ENCODE measurements at regions not wholly inside any gene's neighbourhood (a gene's known extent, or its start where the extent isn't known, plus 50 kb on each side); places are given as distances from the start of the nearest gene placed in this dataset.

- Histone ChIP-seq H4K8ac (ENCODE audit: low read depth, low read length) (no peak overlapping the region), H3K4me1 (ENCODE audit: control insufficient read depth in 1 of 2, insufficient read depth in 2 of 2, low read length in 2 of 2) (no peaks in the 10 kb centered on the region), H3K79me2 (ENCODE audit: control insufficient read depth, insufficient read depth, low read length, poor library complexity) (no peaks in the 10 kb centered on the region), H3K36me3 (ENCODE audit: control insufficient read depth in 1 of 2, insufficient read depth in 2 of 2, low read length in 2 of 2) (no peaks in the 10 kb centered on the region), H3K9ac (ENCODE audit: low read length) (no peak overlapping the region), H2BK120ac (ENCODE audit: insufficient read depth, low read length, poor library complexity) (no peak overlapping the region), H3K27ac (ENCODE audit: low read depth, low read length) (no peak overlapping the region), H2BK12ac (ENCODE audit: low read length) (no peak overlapping the region), H3K79me1 (ENCODE audit: low read length) (no peaks in the 10 kb centered on the region), H2AK5ac (ENCODE audit: low read length) (no peak overlapping the region), H2AFZ (ENCODE audit: insufficient read depth, low read length, poor library complexity) (no peak overlapping the region), H3K4me3 (ENCODE audit: low read depth, low read length) (no peak overlapping the region), H3K4ac (ENCODE audit: low read depth, low read length) (no peak overlapping the region), H3K23ac (ENCODE audit: low read length) (no peak overlapping the region), H4K12ac (ENCODE audit: low read depth, low read length) (no peak overlapping the region), H4K91ac (ENCODE audit: low read depth, low read length) (no peak overlapping the region), H3K14ac (ENCODE audit: low read length) (no peak overlapping the region), H2BK5ac (ENCODE audit: low read depth, low read length, poor library complexity) (no peak overlapping the region), H3K9me3 (ENCODE audit: insufficient read depth, low read depth, low read length) (no peaks in the 10 kb centered on the region), H3K4me2 (ENCODE audit: low read length) (no peak overlapping the region), H3K18ac (ENCODE audit: low read length) (no peak overlapping the region), H3K27me3 (ENCODE audit: insufficient read depth, low read length) (no peaks in the 10 kb centered on the region)
- DNase-seq: no peak
These were observed 120.7 kb downstream of the SEC16B start for GRCh38 chr1:177849130-177849529.

- H2AFZ ChIP-seq (ENCODE audit: insufficient read depth, low read length, poor library complexity): no peak overlapping the region
- H2AK5ac ChIP-seq (ENCODE audit: low read length): no peak overlapping the region
- no peaks in the 10 kb centered on the region for H3K4me1 ChIP-seq (ENCODE audit: control insufficient read depth in 1 of 2, insufficient read depth in 2 of 2, low read length in 2 of 2)
- no CpG with 5 or more reads among the region's 4 CpGs for WGBS (ENCODE audit: extremely low coverage, insufficient coverage, insufficient read length)
- H3K9me3 ChIP-seq (ENCODE audit: insufficient read depth, low read depth, low read length): no peaks in the 10 kb centered on the region
- H3K79me2 ChIP-seq (ENCODE audit: control insufficient read depth, insufficient read depth, low read length, poor library complexity): no peaks in the 10 kb centered on the region
- H4K12ac ChIP-seq (ENCODE audit: low read depth, low read length): no peak overlapping the region
- H2BK12ac ChIP-seq (ENCODE audit: low read length): no peak overlapping the region
- no peaks in the 10 kb centered on the region for H3K79me1 ChIP-seq (ENCODE audit: low read length)
- no peak overlapping the region for H3K4me3 ChIP-seq (ENCODE audit: low read depth, low read length)
- no peak overlapping the region for H3K4ac ChIP-seq (ENCODE audit: low read depth, low read length)
- no peak overlapping the region for H3K27ac ChIP-seq (ENCODE audit: low read depth, low read length)
- H4K8ac ChIP-seq (ENCODE audit: low read depth, low read length): no peak overlapping the region
- no peak overlapping the region for H3K14ac ChIP-seq (ENCODE audit: low read length)
- H3K27me3 ChIP-seq (ENCODE audit: insufficient read depth, low read length): no peaks in the 10 kb centered on the region
- no peak for DNase-seq
- H3K4me2 ChIP-seq (ENCODE audit: low read length): no peak overlapping the region
- H3K9ac ChIP-seq (ENCODE audit: low read length): no peak overlapping the region
- H3K23ac ChIP-seq (ENCODE audit: low read length): no peak overlapping the region
- H4K91ac ChIP-seq (ENCODE audit: low read depth, low read length): no peak overlapping the region
- H2BK5ac ChIP-seq (ENCODE audit: low read depth, low read length, poor library complexity): no peak overlapping the region
- no peak overlapping the region for H2BK120ac ChIP-seq (ENCODE audit: insufficient read depth, low read length, poor library complexity)
- no peak overlapping the region for H3K18ac ChIP-seq (ENCODE audit: low read length)
- H3K36me3 ChIP-seq (ENCODE audit: control insufficient read depth in 1 of 2, insufficient read depth in 2 of 2, low read length in 2 of 2): no peaks in the 10 kb centered on the region
These were observed 121.3 kb downstream of the SEC16B start for GRCh38 chr1:177848577-177848976.

GRCh38 chr1:177847843-177848242 is 122.0 kb downstream of the SEC16B start:
- no peak overlapping the region for H3K18ac ChIP-seq (ENCODE audit: low read length)
- H2AK5ac ChIP-seq (ENCODE audit: low read length): no peak overlapping the region
- H2AFZ ChIP-seq (ENCODE audit: insufficient read depth, low read length, poor library complexity): no peak overlapping the region
- no peak overlapping the region for H4K12ac ChIP-seq (ENCODE audit: low read depth, low read length)
- DNase-seq: no peak
- no peak overlapping the region for H2BK5ac ChIP-seq (ENCODE audit: low read depth, low read length, poor library complexity)
- no peaks in the 10 kb centered on the region for H3K36me3 ChIP-seq (ENCODE audit: control insufficient read depth in 1 of 2, insufficient read depth in 2 of 2, low read length in 2 of 2)
- H3K23ac ChIP-seq (ENCODE audit: low read length): no peak overlapping the region
- H3K14ac ChIP-seq (ENCODE audit: low read length): no peak overlapping the region
- H3K9me3 ChIP-seq (ENCODE audit: insufficient read depth, low read depth, low read length): no peaks in the 10 kb centered on the region
- H3K27ac ChIP-seq (ENCODE audit: low read depth, low read length): no peak overlapping the region
- no peak overlapping the region for H4K91ac ChIP-seq (ENCODE audit: low read depth, low read length)
- no peaks in the 10 kb centered on the region for H3K79me2 ChIP-seq (ENCODE audit: control insufficient read depth, insufficient read depth, low read length, poor library complexity)
- H4K8ac ChIP-seq (ENCODE audit: low read depth, low read length): no peak overlapping the region
- no peak overlapping the region for H3K4me3 ChIP-seq (ENCODE audit: low read depth, low read length)
- no peak overlapping the region for H2BK12ac ChIP-seq (ENCODE audit: low read length)
- H3K4me1 ChIP-seq (ENCODE audit: control insufficient read depth in 1 of 2, insufficient read depth in 2 of 2, low read length in 2 of 2): no peaks in the 10 kb centered on the region
- no peak overlapping the region for H3K4ac ChIP-seq (ENCODE audit: low read depth, low read length)
- WGBS (ENCODE audit: extremely low coverage, insufficient coverage, insufficient read length): no CpG with 5 or more reads among the region's 5 CpGs
- H2BK120ac ChIP-seq (ENCODE audit: insufficient read depth, low read length, poor library complexity): no peak overlapping the region
- H3K27me3 ChIP-seq (ENCODE audit: insufficient read depth, low read length): no peaks in the 10 kb centered on the region
- no peak overlapping the region for H3K9ac ChIP-seq (ENCODE audit: low read length)
- H3K79me1 ChIP-seq (ENCODE audit: low read length): no peaks in the 10 kb centered on the region
- no peak overlapping the region for H3K4me2 ChIP-seq (ENCODE audit: low read length)

- H3K79me2 ChIP-seq (ENCODE audit: control insufficient read depth, insufficient read depth, low read length, poor library complexity): no peaks in the 10 kb centered on the region
- no CpG with 5 or more reads among the region's 8 CpGs for WGBS (ENCODE audit: extremely low coverage, insufficient coverage, insufficient read length)
- no peak overlapping the region for H2BK120ac ChIP-seq (ENCODE audit: insufficient read depth, low read length, poor library complexity)
- H3K4ac ChIP-seq (ENCODE audit: low read depth, low read length): no peak overlapping the region
- H2AK5ac ChIP-seq (ENCODE audit: low read length): no peak overlapping the region
- no peak overlapping the region for H3K14ac ChIP-seq (ENCODE audit: low read length)
- no peak overlapping the region for H3K4me3 ChIP-seq (ENCODE audit: low read depth, low read length)
- H3K18ac ChIP-seq (ENCODE audit: low read length): no peak overlapping the region
- H3K79me1 ChIP-seq (ENCODE audit: low read length): no peaks in the 10 kb centered on the region
- H3K27ac ChIP-seq (ENCODE audit: low read depth, low read length): no peak overlapping the region
- no peak overlapping the region for H3K23ac ChIP-seq (ENCODE audit: low read length)
- no peaks in the 10 kb centered on the region for H3K9me3 ChIP-seq (ENCODE audit: insufficient read depth, low read depth, low read length)
- no peak overlapping the region for H2BK5ac ChIP-seq (ENCODE audit: low read depth, low read length, poor library complexity)
- no peak overlapping the region for H4K91ac ChIP-seq (ENCODE audit: low read depth, low read length)
- H4K12ac ChIP-seq (ENCODE audit: low read depth, low read length): no peak overlapping the region
- no peak overlapping the region for H2BK12ac ChIP-seq (ENCODE audit: low read length)
- H4K8ac ChIP-seq (ENCODE audit: low read depth, low read length): no peak overlapping the region
- H3K4me1 ChIP-seq (ENCODE audit: control insufficient read depth in 1 of 2, insufficient read depth in 2 of 2, low read length in 2 of 2): no peaks in the 10 kb centered on the region
- H3K27me3 ChIP-seq (ENCODE audit: insufficient read depth, low read length): no peaks in the 10 kb centered on the region
- no peak for DNase-seq
- H2AFZ ChIP-seq (ENCODE audit: insufficient read depth, low read length, poor library complexity): no peak overlapping the region
- no peaks in the 10 kb centered on the region for H3K36me3 ChIP-seq (ENCODE audit: control insufficient read depth in 1 of 2, insufficient read depth in 2 of 2, low read length in 2 of 2)
- H3K9ac ChIP-seq (ENCODE audit: low read length): no peak overlapping the region
- H3K4me2 ChIP-seq (ENCODE audit: low read length): no peak overlapping the region
These were observed 130.9 kb downstream of the SEC16B start for GRCh38 chr1:177838907-177839485.
